GM23338 (cell line): ENCODE measurements at regions not wholly inside any gene's neighbourhood (a gene's known extent, or its start where the extent isn't known, plus 50 kb on each side); places are given as distances from the start of the nearest gene placed in this dataset.

ENCODE experiments used
- ATAC-seq: fragments of 200-7000 bp; cut with Tn5 transposase; 3 replicates; pipeline ENCODE4 v1.9.1; 2020
- DNase-seq: peaks from one replicate; pipeline ENCODE4 v3.0.0-alpha.2; 2015; ENCODE audit warnings: low spot score
- H2AFZ ChIP-seq: fragments of 200-600 bp; sonication (generic); 2 replicates; pipeline ENCODE4 v1.8.0; 2016; ENCODE audit warnings: antibody characterized with exemption, mild to moderate bottlenecking, moderate library complexity
- H3F3A ChIP-seq: fragments of 200-600 bp; sonication (generic); replicated peaks from 2 replicates; pipeline ENCODE4 v1.8.0; 2017; ENCODE audit warnings: antibody characterized with exemption, mixed run types, low read depth
- H3K27ac ChIP-seq: fragments of 200-600 bp; sonication (generic); 2 replicates; pipeline ENCODE4 v1.6.1; 2016; ENCODE audit warnings: low read depth
- H3K27me3 ChIP-seq: fragments of 200-600 bp; sonication (generic); 2 replicates; pipeline ENCODE4 v1.8.0; 2016; ENCODE audit warnings: mild to moderate bottlenecking, mixed run types, moderate library complexity; ENCODE audit not compliant: insufficient read depth
- H3K36me3 ChIP-seq: fragments of 200-600 bp; sonication (generic); 2 replicates; pipeline ENCODE4 v1.8.0; 2016; ENCODE audit warnings: mild to moderate bottlenecking; ENCODE audit not compliant: insufficient read depth
- H3K4me1 ChIP-seq: fragments of 200-600 bp; sonication (generic); 2 replicates; pipeline ENCODE4 v1.8.0; 2016; ENCODE audit warnings: mild to moderate bottlenecking, moderate library complexity; ENCODE audit not compliant: insufficient read depth
- H3K4me2 ChIP-seq: fragments of 200-600 bp; sonication (generic); 2 replicates; pipeline ENCODE4 v1.7.1; 2017; ENCODE audit warnings: mixed run types
- H3K4me3 ChIP-seq: fragments of 200-600 bp; sonication (generic); 2 replicates; pipeline ENCODE4 v1.6.1; 2016; ENCODE audit warnings: mixed run types
- H3K79me2 ChIP-seq: fragments of 200-600 bp; sonication (generic); replicated peaks from 2 replicates; pipeline ENCODE4 v1.8.0; 2017; ENCODE audit warnings: mild to moderate bottlenecking; ENCODE audit not compliant: insufficient read depth
- H3K9me2 ChIP-seq: fragments of 200-600 bp; sonication (generic); 2 replicates; pipeline ENCODE4 v1.8.0; 2017; ENCODE audit not compliant: insufficient read depth
- H4K20me1 ChIP-seq: fragments of 200-600 bp; sonication (generic); replicated peaks from 2 replicates; pipeline ENCODE4 v1.8.0; 2017; ENCODE audit warnings: mild to moderate bottlenecking; ENCODE audit not compliant: insufficient read depth
- H3K27ac Mint-ChIP-seq: 2 replicates; pipeline ENCODE4 v1.8.0; 2020; ENCODE audit warnings: inconsistent platforms, mild to moderate bottlenecking, moderate library complexity, mixed read lengths
- H3K27me3 Mint-ChIP-seq: 3 replicates; pipeline ENCODE4 v1.8.0; 2022; ENCODE audit warnings: low read depth, mild to moderate bottlenecking, moderate library complexity, mixed read lengths, inconsistent platforms; ENCODE audit not compliant: insufficient read depth, poor library complexity
- H3K36me3 Mint-ChIP-seq: 3 replicates; pipeline ENCODE4 v1.8.0; 2021; ENCODE audit warnings: low read depth, mild to moderate bottlenecking, inconsistent platforms, moderate library complexity, mixed read lengths
- H3K4me1 Mint-ChIP-seq: 3 replicates; pipeline ENCODE4 v1.8.0; 2020; ENCODE audit warnings: mild to moderate bottlenecking, inconsistent platforms, mixed read lengths
- H3K4me3 Mint-ChIP-seq: 3 replicates; pipeline ENCODE4 v1.8.0; 2021; ENCODE audit warnings: moderate library complexity, mild to moderate bottlenecking, inconsistent platforms, mixed read lengths
- H3K9me3 Mint-ChIP-seq: 3 replicates; pipeline ENCODE4 v1.8.0; 2020; ENCODE audit warnings: moderate library complexity, mild to moderate bottlenecking, inconsistent platforms, mixed read lengths
- EZH2phosphoT487 ChIP-seq: fragments of 200-600 bp; sonication (generic); IDR thresholded peaks from one replicate; pipeline ENCODE4 v1.8.1; 2018; ENCODE audit warnings: antibody characterized with exemption; ENCODE audit not compliant: unreplicated experiment
- JUNB ChIP-seq: IDR thresholded peaks from one replicate; pipeline ENCODE4 v1.6.1; 2016; ENCODE audit warnings: antibody characterized with exemption; ENCODE audit not compliant: unreplicated experiment
- POLR2AphosphoS5 ChIP-seq: IDR thresholded peaks from 2 replicates; pipeline ENCODE4 v1.6.1; 2016; ENCODE audit warnings: antibody characterized with exemption, low read depth
- STAT1 ChIP-seq: IDR thresholded peaks from one replicate; pipeline ENCODE4 v1.6.1; 2016; ENCODE audit warnings: antibody characterized with exemption; ENCODE audit not compliant: unreplicated experiment
- ZNF114 ChIP-seq: fragments of 250-450 bp; sonication (Bioruptor Pico); IDR thresholded peaks from 2 replicates; pipeline ENCODE4 v1.5.0; 2020; ENCODE audit warnings: mild to moderate bottlenecking, moderate library complexity
- ZNF331 ChIP-seq: fragments of 250-450 bp; sonication (Bioruptor Pico); IDR thresholded peaks from 2 replicates; pipeline ENCODE4 v1.5.0; 2020; ENCODE audit warnings: low read depth, mild to moderate bottlenecking, moderate library complexity
- ZNF462 ChIP-seq: fragments of 250-450 bp; sonication (Bioruptor Pico); IDR thresholded peaks from 2 replicates; pipeline ENCODE4 v1.5.0; 2020; ENCODE audit warnings: mild to moderate bottlenecking, moderate library complexity
- TF ChIP-seq, protein P1 (sequence below): IDR thresholded peaks from one replicate; pipeline ENCODE4 v1.6.1; 2018; ENCODE audit warnings: antibody characterized with exemption; ENCODE audit not compliant: unreplicated experiment

DNA sequence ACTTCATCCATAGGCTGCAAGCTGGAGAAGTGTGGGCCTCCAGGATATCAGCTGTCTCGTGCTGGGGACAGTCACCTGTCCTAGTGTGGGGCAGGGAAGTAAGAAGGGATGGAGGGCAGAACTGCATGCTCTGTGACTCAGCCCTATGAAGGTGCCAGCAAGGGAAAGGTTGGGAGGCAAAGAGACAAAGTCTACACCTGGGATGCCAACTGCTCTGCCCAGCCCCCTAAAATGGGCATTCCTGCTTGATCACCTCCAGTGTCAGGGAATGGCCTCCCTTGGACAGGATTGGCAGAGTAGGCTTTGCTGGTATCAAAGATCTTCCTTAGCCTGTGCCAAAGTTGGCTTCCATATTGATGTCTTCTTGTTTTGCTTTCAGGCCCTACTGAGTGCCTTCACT, 335.0 kb downstream of the BCL11B start:
- Mint-ChIP-seq H3K9me3 (no peaks in the 10 kb centered on the region; the same call in 2 of the 3 replicates), H3K27me3 (peaks cover 7% of the 10 kb centered on the region), H3K27ac (no peak overlapping the region), H3K4me1 (no peaks in the 10 kb centered on the region; the same call in 2 of the 3 replicates), H3K36me3 (no peaks in the 10 kb centered on the region), H3K4me3 (no peak overlapping the region)
- H2AFZ ChIP-seq, result no peak overlapping the region
- H3K9me2 ChIP-seq, result no peaks in the 10 kb centered on the region
- no peaks in the 10 kb centered on the region for H4K20me1 ChIP-seq
- no peaks in the 10 kb centered on the region for H3K79me2 ChIP-seq
- no peak overlapping the region for H3K27ac ChIP-seq
- H3F3A ChIP-seq, result no peaks in the 10 kb centered on the region
- no peak for TF ChIP-seq JUNB
- TF ChIP-seq EZH2phosphoT487, result no peak
- no peak for TF ChIP-seq ZNF331
- TF ChIP-seq, protein P1, sequence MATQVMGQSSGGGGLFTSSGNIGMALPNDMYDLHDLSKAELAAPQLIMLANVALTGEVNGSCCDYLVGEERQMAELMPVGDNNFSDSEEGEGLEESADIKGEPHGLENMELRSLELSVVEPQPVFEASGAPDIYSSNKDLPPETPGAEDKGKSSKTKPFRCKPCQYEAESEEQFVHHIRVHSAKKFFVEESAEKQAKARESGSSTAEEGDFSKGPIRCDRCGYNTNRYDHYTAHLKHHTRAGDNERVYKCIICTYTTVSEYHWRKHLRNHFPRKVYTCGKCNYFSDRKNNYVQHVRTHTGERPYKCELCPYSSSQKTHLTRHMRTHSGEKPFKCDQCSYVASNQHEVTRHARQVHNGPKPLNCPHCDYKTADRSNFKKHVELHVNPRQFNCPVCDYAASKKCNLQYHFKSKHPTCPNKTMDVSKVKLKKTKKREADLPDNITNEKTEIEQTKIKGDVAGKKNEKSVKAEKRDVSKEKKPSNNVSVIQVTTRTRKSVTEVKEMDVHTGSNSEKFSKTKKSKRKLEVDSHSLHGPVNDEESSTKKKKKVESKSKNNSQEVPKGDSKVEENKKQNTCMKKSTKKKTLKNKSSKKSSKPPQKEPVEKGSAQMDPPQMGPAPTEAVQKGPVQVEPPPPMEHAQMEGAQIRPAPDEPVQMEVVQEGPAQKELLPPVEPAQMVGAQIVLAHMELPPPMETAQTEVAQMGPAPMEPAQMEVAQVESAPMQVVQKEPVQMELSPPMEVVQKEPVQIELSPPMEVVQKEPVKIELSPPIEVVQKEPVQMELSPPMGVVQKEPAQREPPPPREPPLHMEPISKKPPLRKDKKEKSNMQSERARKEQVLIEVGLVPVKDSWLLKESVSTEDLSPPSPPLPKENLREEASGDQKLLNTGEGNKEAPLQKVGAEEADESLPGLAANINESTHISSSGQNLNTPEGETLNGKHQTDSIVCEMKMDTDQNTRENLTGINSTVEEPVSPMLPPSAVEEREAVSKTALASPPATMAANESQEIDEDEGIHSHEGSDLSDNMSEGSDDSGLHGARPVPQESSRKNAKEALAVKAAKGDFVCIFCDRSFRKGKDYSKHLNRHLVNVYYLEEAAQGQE, result no peak
- TF ChIP-seq ZNF114, result no peak
- no peak for TF ChIP-seq STAT1
- TF ChIP-seq ZNF462 (CRISPR knock-in tag), result no peak
- TF ChIP-seq POLR2AphosphoS5, result no peak
- H3K36me3 ChIP-seq, result no peaks in the 10 kb centered on the region
- no peak overlapping the region for H3K4me2 ChIP-seq
- no peak for ATAC-seq
- H3K4me1 ChIP-seq, result no peaks in the 10 kb centered on the region
- no peak overlapping the region for H3K4me3 ChIP-seq
- H3K27me3 ChIP-seq, result no peaks in the 10 kb centered on the region
- no peak for DNase-seq
